GM12892 (cell line): ENCODE measurements at regions not wholly inside any gene's neighbourhood (a gene's known extent, or its start where the extent isn't known, plus 50 kb on each side); places are given as distances from the start of the nearest gene placed in this dataset.

Source experiments
- DNase-seq: peaks from one replicate; pipeline ENCODE4 v3.0.0; 2011; ENCODE audit not compliant: insufficient read length
- FAIRE-seq: peaks from 2 replicates; lab custom pipeline; 2011; peaks lifted over from hg19 to GRCh38; lab: Jason Lieb, UNC
- POLR2A ChIP-seq: IDR thresholded peaks from 2 replicates; pipeline ENCODE4 v1.6.1; 2011; ENCODE audit warnings: low read depth, low read length, control low read depth
- POLR2AphosphoS5 ChIP-seq: IDR thresholded peaks from 2 replicates; pipeline ENCODE4 v1.6.1; 2011; ENCODE audit warnings: low read depth, low read length, control low read depth
- TAF1 ChIP-seq: IDR thresholded peaks from 2 replicates; pipeline ENCODE4 v1.6.1; 2011; ENCODE audit warnings: low read depth, mild to moderate bottlenecking, control low read depth, low read length, borderline replicate concordance

DNA sequence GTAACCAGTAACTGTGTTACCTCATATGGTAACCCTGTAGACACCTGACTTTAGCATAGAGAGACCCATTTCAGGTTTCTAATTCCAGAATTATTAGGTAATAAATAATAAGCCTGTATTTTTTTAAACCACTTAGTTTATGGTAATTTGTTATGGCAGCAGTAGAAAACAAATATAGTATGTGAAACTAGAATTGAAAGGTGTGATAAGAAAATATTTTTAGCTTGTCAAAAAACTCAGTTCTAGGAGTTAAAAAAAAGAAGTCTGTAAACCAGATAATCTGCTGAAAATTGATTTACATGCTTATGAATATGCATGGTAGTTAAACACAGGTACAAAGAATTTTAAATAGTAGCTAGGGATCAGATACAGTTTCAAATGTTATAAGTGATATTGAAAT is 695.0 kb upstream of the GJE1 start:
- DNase-seq (no peak), FAIRE-seq (no peak)
- TF ChIP-seq TAF1 (no peak), POLR2AphosphoS5 (no peak), POLR2A (no peak)

DNA sequence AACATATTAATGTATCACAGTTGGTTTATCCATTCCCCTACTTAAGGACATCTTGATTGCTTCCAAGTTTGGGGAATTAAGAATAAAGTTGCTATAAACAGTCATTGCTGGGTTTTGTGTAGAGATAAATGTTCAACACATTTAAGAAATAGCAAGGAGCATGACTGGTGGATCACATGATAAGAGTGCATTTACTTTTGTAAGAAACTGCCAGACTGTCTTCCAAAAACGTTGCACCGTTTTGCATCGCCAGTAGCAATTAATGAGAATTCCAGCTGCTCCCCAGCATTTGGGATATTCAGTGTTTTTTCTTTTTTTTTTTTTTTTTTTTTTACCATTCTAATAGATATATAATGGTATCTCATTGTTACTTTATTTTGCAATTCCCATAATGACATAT is 695.7 kb upstream of the GJE1 start:
- TF ChIP-seq POLR2AphosphoS5 (no peak), POLR2A (no peak), TAF1 (no peak)
- DNase-seq, result no peak
- FAIRE-seq, result no peak

DNA sequence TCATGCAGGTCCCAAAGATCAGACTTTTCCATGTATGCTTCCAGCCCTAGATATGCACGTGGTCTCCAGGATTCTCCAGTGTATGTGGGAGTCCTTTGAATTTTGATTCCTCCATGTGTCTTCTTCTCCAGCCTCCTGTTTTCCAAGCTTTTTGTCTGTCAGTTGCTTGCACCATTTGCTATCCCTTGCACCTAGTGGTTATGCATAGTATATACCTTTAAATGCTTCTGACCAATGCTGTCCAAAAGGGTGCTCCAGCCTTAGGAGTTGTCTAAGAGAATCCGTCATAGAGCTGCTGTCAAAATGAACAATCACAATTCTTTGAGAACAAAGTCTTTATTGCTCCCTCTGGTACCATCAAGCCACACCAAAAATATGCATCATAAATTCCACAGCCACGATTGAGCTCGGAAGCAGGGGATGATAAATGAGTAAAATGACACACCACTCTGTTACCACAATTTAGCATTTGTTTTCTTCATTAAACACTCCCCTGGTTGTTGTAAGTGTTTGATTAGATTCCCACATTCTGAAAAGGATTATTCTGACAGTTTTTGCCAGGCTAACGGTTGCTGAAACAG is 706.2 kb upstream of the GJE1 start:
- TF ChIP-seq POLR2A (no peak), POLR2AphosphoS5 (no peak), TAF1 (no peak)
- FAIRE-seq, result no peak
- no peak for DNase-seq

DNA sequence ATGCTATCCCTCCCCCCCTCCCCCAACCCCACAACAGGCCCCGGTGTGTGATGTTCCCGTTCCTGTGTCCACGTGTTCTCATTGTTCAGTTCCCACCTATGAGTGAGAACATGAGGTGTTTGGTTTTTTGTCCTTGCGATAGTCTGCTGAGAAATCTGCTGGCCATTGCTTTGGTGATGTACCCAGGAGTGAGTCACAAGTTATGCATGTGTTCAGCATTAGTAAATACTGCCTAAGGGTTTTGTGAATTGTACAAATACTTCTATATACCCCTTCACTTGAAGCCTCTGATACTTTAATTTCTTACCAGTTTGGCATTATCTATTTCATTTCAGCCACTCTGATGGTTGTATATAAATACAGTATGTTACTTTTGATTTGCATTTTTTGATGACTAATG is 711.3 kb upstream of the GJE1 start:
- TF ChIP-seq TAF1 (no peak), POLR2AphosphoS5 (no peak), POLR2A (no peak)
- no peak for FAIRE-seq
- DNase-seq, result no peak

DNA sequence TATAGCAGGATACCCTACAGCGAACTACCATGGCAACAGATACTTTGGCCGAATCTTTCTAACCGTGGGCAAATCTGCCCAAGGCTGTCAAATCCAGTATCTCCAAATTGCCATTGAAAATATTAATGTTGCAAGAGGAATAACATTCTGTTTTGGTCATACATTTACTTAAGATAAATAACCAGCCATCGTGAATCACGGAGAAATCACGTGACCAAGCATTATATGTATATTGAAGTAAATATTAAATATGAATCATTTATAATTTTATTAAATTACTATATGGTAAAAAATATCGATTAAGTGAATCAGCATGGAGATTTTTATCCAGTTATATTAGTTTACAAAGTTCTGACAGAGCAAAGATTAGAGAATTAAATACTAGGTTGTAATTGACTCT is 714.6 kb upstream of the GJE1 start:
- no peak for TF ChIP-seq POLR2A
- TF ChIP-seq TAF1, result no peak
- TF ChIP-seq POLR2AphosphoS5, result no peak
- DNase-seq (no peak), FAIRE-seq (no peak)

DNA sequence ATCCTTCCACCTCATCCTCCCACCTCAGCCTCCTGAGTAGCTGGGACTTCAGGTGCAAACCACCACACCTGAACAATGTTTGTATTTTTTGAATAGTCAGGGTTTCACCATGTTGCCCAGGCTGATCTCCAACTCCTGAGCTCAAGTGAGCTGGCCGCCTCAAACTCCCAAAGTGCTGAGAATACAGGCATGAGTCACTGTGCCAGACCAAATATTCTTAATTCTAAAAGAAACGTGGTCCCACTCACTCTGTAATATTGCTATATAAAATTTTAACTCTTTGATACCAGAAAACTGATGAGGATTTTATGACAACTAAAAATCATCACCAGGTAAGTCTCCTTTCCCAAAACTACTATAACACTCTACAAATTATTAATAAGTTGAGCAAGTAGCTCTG is 716.8 kb upstream of the GJE1 start:
- FAIRE-seq, result no peak

DNA sequence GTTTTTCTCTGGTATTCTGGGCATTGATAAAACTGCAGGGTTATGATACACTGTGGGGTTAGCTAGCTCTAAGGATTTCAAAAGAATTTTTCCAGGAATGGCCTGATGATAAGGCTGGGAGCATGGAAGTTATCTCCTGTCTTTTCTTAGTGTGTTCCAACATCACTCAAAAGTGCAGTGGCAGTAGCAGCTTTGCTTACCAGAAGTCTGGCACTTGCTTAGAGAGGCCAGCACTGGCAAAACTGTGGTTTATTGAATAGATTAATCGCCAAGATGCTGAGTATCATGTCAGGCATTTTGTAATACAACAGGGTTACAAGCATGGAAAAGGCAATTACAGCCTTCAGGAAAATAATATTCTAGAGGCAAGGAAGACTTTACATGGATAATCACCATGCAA is 719.5 kb upstream of the GJE1 start:
- DNase-seq (no peak), FAIRE-seq (no peak)
- TF ChIP-seq TAF1, result no peak
- TF ChIP-seq POLR2A, result no peak
- TF ChIP-seq POLR2AphosphoS5, result no peak

More for the DNA sequence above, 716.8 kb upstream of the GJE1 start:
- no peak for TF ChIP-seq POLR2A
- TF ChIP-seq TAF1, result no peak
- no peak for TF ChIP-seq POLR2AphosphoS5
- no peak for DNase-seq

DNA sequence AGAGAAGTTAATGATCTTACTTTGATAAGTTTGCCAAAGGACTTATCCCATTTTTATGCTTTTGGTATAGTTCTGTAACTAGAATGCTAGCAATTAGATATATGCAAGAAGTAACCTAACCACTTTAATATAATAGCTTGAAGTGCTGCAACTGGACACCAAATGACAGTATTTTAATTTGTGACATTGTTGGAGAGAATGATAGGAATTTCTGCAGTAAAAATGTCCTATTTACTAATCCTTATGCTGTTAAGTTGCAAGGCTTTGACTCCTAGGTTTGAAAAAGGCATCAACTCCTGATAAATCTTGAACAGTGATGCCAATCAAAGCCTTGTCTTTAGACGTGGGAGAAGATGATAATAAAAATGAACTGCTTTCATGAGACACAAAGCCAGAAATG is 726.0 kb upstream of the GJE1 start:
- TF ChIP-seq POLR2A (no peak), POLR2AphosphoS5 (no peak), TAF1 (no peak)
- no peak for FAIRE-seq
- DNase-seq, result no peak

DNA sequence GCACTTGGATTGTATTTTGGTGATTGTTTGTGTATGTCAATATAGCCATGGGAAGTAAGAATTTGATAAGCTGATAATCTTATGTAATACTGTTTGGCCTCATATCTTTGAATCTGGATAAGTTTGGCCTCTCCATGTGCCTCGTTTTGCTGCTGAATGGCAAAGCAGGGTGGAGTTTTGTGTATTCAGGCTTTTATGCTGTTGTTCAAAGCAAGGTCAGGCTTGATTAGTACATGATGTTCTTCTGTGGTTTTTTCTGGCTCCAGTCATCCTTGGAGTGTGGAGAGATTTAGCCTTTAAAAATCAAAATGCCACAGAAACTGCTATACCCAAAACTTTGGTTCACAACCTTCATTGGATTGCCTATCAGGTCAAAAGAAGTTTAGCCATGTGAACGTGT is 728.9 kb upstream of the GJE1 start:
- TF ChIP-seq POLR2AphosphoS5, result no peak
- TF ChIP-seq POLR2A, result no peak
- no peak for TF ChIP-seq TAF1
- DNase-seq (no peak), FAIRE-seq (no peak)

DNA sequence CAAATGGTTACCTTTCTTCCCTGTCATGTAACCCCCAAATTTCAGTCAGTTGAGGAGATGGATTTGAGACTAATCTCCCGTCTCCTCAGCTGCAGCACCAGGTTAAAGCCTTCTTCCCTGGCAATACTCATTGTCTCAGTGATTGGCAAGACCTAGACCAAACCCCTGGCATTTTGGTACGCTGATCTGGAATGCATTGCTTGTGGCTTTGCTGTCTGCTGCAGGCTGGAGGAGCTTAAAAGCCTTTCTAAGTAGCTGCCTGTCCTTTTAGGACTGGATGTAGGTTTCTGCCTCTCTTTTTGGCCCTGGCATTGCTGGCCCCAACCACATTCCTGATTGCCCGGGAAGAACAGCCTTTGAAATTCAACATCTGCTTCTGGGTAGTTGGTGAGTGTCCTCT is 729.6 kb upstream of the GJE1 start:
- DNase-seq, result no peak
- FAIRE-seq, result no peak
- TF ChIP-seq TAF1 (no peak), POLR2A (no peak), POLR2AphosphoS5 (no peak)

DNA sequence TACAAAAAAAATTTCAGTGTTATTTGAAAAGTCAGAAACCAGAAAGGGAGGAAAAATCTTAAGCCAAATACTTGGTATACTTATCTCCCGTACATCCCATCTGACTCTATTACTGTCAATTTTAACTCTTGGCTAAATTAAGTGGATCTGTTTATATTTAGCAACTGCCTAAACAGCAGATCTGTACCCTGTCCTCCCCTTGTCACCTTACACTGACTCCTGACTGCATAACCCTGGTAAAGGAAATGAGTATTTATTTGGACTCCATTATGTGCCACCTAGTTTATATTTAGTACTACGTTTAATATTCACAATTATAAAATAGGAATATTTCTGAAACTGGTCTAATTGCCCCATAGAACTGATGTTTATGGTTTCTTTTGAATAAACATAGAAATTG is 730.2 kb upstream of the GJE1 start:
- no peak for TF ChIP-seq POLR2A
- DNase-seq (no peak), FAIRE-seq (no peak)

DNA sequence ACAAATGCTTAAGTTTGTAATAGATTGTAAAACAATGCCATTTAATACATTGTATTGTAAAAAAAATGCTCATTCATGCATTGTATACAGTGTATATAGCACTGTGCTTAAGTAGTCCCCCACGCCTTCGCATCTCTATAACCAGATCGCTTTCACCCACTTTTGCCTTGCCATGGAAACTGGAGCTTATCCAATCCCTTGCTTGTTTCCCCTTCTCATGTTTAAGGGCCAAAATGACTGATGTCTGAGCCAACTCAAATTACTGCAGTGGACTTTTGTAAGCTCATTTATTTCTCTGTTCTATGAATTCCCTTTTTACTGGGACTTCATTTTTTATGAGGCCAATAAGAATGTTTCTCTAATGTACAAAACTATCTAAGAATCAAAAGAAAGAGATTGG is 730.9 kb upstream of the GJE1 start:
- DNase-seq (no peak), FAIRE-seq (no peak)
- TF ChIP-seq TAF1 (no peak), POLR2A (no peak), POLR2AphosphoS5 (no peak)

DNA sequence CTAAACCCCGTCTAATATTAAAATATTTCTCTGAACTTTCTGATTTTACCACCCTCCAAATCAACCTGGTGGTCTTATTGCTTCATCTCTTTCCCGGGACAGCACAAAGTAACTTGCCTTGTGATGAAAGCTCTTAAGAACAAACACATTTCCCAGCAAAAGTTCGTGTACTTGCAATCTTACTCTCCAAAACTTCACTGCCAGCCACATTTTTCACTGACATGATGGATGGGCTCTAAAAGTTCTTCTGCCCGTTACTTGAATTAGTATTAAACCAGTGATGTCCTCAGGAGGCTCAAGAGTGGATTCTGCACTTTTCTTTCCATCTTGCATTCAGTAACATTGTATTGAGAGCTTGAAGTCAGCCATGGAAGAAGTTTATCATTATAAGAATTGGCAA is 731.6 kb upstream of the GJE1 start:
- no peak for FAIRE-seq
- TF ChIP-seq POLR2AphosphoS5, result no peak
- no peak for TF ChIP-seq TAF1
- TF ChIP-seq POLR2A, result no peak
- no peak for DNase-seq
